Endothelial cell of umbilical vein (primary cell): ENCODE measurements at regions not wholly inside any gene's neighbourhood (a gene's known extent, or its start where the extent isn't known, plus 50 kb on each side); places are given as distances from the start of the nearest gene placed in this dataset.

ENCODE experiments used
- BruUV-seq: library from RNA; stranded (reverse); fragments of 400-500 nt; replicated peaks from 2 replicates; lab custom pipeline; 2021; lab: Mats Ljungman, UMichigan
- CTCF ChIA-PET: fragments of 300-600, 350-600 bp; sonication (Branson Sonifier 250); formaldehyde crosslinking; loops from one replicate; lab custom pipeline; 2021; ENCODE audit warnings: antibody characterized with exemption, inconsistent platforms; lab: Charles Lee
- POLR2A ChIA-PET: fragments of 300-600, 350-600 bp; sonication (Branson Sonifier 250); formaldehyde crosslinking; loops from one replicate; lab custom pipeline; 2021; ENCODE audit warnings: antibody characterized with exemption, inconsistent platforms; lab: Charles Lee
- DNase-seq: peaks from one replicate; pipeline ENCODE4 v3.0.0-alpha.2; 2011; ENCODE audit warnings: low read depth, low spot score
- FAIRE-seq: peaks from 2 replicates; lab custom pipeline; 2011; peaks lifted over from hg19 to GRCh38; lab: Jason Lieb, UNC
- H2AFZ ChIP-seq: 2 replicates; pipeline ENCODE4 v1.6.0; 2012; ENCODE audit warnings: low read depth, low read length, control low read depth, inconsistent platforms
- H3K27ac ChIP-seq: 2 replicates; pipeline ENCODE4 v1.5.1; 2011; ENCODE audit warnings: low read depth, mild to moderate bottlenecking, control low read depth, low read length, moderate library complexity; ENCODE audit not compliant: insufficient read depth
- H3K27me3 ChIP-seq, 2 experiments: 2 replicates each; pipeline versions ENCODE4 v1.6.0 to v1.6.1; 2011; ENCODE audit warnings: low read length in 2 of 2, mixed read lengths in 1 of 2; ENCODE audit not compliant: control insufficient read depth in 2 of 2, insufficient read depth in 2 of 2
- H3K36me3 ChIP-seq, 2 experiments: 2 replicates in 1 of 2; 3 replicates in 1 of 2; pipeline ENCODE4 v1.5.1; 2011; ENCODE audit warnings: low read length in 2 of 2, mild to moderate bottlenecking in 1 of 2, moderate library complexity in 1 of 2; ENCODE audit not compliant: control insufficient read depth in 2 of 2, insufficient read depth in 2 of 2; ENCODE audit errors: extremely low read depth in 1 of 2
- H3K4me1 ChIP-seq: 3 replicates; pipeline ENCODE4 v1.5.1; 2011; ENCODE audit warnings: mild to moderate bottlenecking, low read length; ENCODE audit not compliant: control insufficient read depth, insufficient read depth; ENCODE audit errors: extremely low read depth
- H3K4me2 ChIP-seq: 2 replicates; pipeline ENCODE4 v1.6.1; 2011; ENCODE audit warnings: low read length, control low read depth, mixed read lengths; ENCODE audit not compliant: insufficient read depth
- H3K4me3 ChIP-seq, 3 experiments: fragments of 200-600 bp in 1 of 3; sonication (generic), shearing (Covaris generic) in 1 of 3; replicated peaks in 1 of 3; 2 replicates each; pipeline ENCODE4 v1.5.1; 2011 to 2016; ENCODE audit warnings: control low read depth in 3 of 3, low read length in 3 of 3, mild to moderate bottlenecking in 2 of 3, inconsistent platforms in 1 of 3, low read depth in 1 of 3, moderate library complexity in 1 of 3; ENCODE audit not compliant: insufficient read depth in 1 of 3
- H3K79me2 ChIP-seq: 2 replicates; pipeline ENCODE4 v1.6.0; 2012; ENCODE audit warnings: low read length, inconsistent platforms; ENCODE audit not compliant: control insufficient read depth, insufficient read depth
- H3K9ac ChIP-seq: replicated peaks from 2 replicates; pipeline ENCODE3; 2011; ENCODE audit warnings: low read length, control low read depth; ENCODE audit not compliant: insufficient read depth; ENCODE audit errors: extremely low read depth
- H3K9me1 ChIP-seq: replicated peaks from 3 replicates; pipeline ENCODE4 v1.6.0; 2011; ENCODE audit warnings: mild to moderate bottlenecking, low read length; ENCODE audit not compliant: control insufficient read depth, insufficient read depth; ENCODE audit errors: extremely low read depth
- H3K9me3 ChIP-seq: replicated peaks from 2 replicates; pipeline ENCODE4 v1.5.1; 2012; ENCODE audit warnings: low read length, inconsistent platforms; ENCODE audit not compliant: control insufficient read depth, insufficient read depth
- H4K20me1 ChIP-seq: replicated peaks from 2 replicates; pipeline ENCODE3; 2011; ENCODE audit warnings: mild to moderate bottlenecking, low read length; ENCODE audit not compliant: control insufficient read depth, insufficient read depth; ENCODE audit errors: extremely low read depth
- CTCF ChIP-seq, 2 donors: IDR thresholded peaks; 1 replicate in 1 of 2; 2 replicates in 1 of 2; pipeline ENCODE4 v1.5.1; 2011; ENCODE audit warnings: low read length in 2 of 2, mild to moderate bottlenecking in 2 of 2, moderate library complexity in 2 of 2, control low read depth in 1 of 2, inconsistent platforms in 1 of 2, low read depth in 1 of 2; ENCODE audit not compliant: insufficient read depth in 1 of 2; ENCODE audit errors: extremely low read depth in 1 of 2
- EZH2 ChIP-seq: IDR thresholded peaks from 2 replicates; pipeline ENCODE4 v1.6.1; 2012; ENCODE audit warnings: borderline replicate concordance, low read depth, mild to moderate bottlenecking, moderate library complexity, low read length, inconsistent platforms; ENCODE audit not compliant: severe bottlenecking
- FOS ChIP-seq: IDR thresholded peaks from 2 replicates; pipeline ENCODE4 v1.6.1; 2011; ENCODE audit warnings: mild to moderate bottlenecking, low read length, moderate library complexity, borderline replicate concordance; ENCODE audit not compliant: insufficient read depth
- GATA2 ChIP-seq: IDR thresholded peaks from 2 replicates; pipeline ENCODE4 v1.7.0; 2011; ENCODE audit warnings: low read depth, mild to moderate bottlenecking, moderate library complexity, mixed read lengths, low read length; ENCODE audit not compliant: insufficient read length, insufficient read depth
- JUN ChIP-seq: IDR thresholded peaks from 2 replicates; pipeline ENCODE4 v1.6.1; 2011; ENCODE audit warnings: borderline replicate concordance, low read depth; ENCODE audit not compliant: insufficient read length, insufficient read depth
- MAX ChIP-seq: IDR thresholded peaks from 2 replicates; pipeline ENCODE4 v1.6.1; 2011; ENCODE audit not compliant: insufficient read depth, insufficient read length
- MYC ChIP-seq: IDR thresholded peaks from one replicate; pipeline ENCODE4 v1.6.1; 2011; ENCODE audit warnings: mild to moderate bottlenecking, low read depth, low read length
- POLR2A ChIP-seq: IDR thresholded peaks from 2 replicates; pipeline ENCODE4 v1.6.1; 2012; ENCODE audit warnings: low read depth, mild to moderate bottlenecking, control low read depth, low read length
- POLR2AphosphoS5 ChIP-seq: IDR thresholded peaks from 2 replicates; pipeline ENCODE4 v1.6.1; 2012; ENCODE audit warnings: low read depth, mild to moderate bottlenecking, control low read depth, low read length, moderate library complexity; ENCODE audit not compliant: insufficient read depth
- dilution Hi-C: fragments of 300-500 bp; cut with MboI; formaldehyde crosslinking; loops from one replicate; pipeline ENCODE4 v1.15.0; 2019; ENCODE audit warnings: low sequenced_read_pairs; ENCODE audit not compliant: extremely low pct_ligation_motif_present
- intact Hi-C: fragments of 100-400 bp; cut with micrococcal nuclease; formaldehyde crosslinking; loops from one replicate; pipeline ENCODE4 v1.10.0; 2022

GRCh38 chr3:159069091-159069490 is 267.2 kb downstream of the MFSD1 start, which contains the start of gene IQCJ:
IQCJ (plus strand) TSS chr3:159069319.
- no peaks in the 10 kb centered on the region for H3K9me3 ChIP-seq
- CTCF ChIA-PET, result interaction anchor here (1.3 to 1.6 kb wide), 4 partner anchors 7 to 51 kb away, joined by 4 to 5 read pairs (median 4); no protein-coding TSS in a partner anchor
- intact Hi-C loops (no loop called here), dilution Hi-C loops (no loop called here)
- H3K27ac ChIP-seq, result no peak within 1 kb of the TSS
- H3K36me3 ChIP-seq, result no peaks in the 10 kb centered on the region
- no peaks in the 10 kb centered on the region for H3K4me1 ChIP-seq
- no TSS peak for BruUV-seq
- H4K20me1 ChIP-seq, result no peaks in the 10 kb centered on the region
- H2AFZ ChIP-seq, result no peak within 1 kb of the TSS
- no peak within 1 kb of the TSS for H3K4me2 ChIP-seq
- TF ChIP-seq POLR2A (no peak), FOS (no peak), MYC (no peak), EZH2 (no peak), GATA2 (no peak), MAX (no peak), JUN (no peak), POLR2AphosphoS5 (no peak), CTCF (IDR thresholded peaks at IDR 0.05; ENCODE audit: extremely low read depth in 1 of 2, insufficient read depth in 1 of 2, low read depth in 1 of 2, low read length in 2 of 2) (no peak)
- no peak within 1 kb of the TSS for H3K4me3 ChIP-seq
- H3K27me3 ChIP-seq, result no peaks in the 10 kb centered on the region
- H3K79me2 ChIP-seq, result no peaks in the 10 kb centered on the region
- H3K9ac ChIP-seq, result no peak within 1 kb of the TSS
- DNase-seq (no peak), FAIRE-seq (no peak)
- no peaks in the 10 kb centered on the region for H3K9me1 ChIP-seq
- POLR2A ChIA-PET, result no interaction called here
